ENCODE measurements at regions not wholly inside any gene's neighbourhood (a gene's known extent, or its start where the extent isn't known, plus 50 kb on each side); places are given as distances from the start of the nearest gene placed in this dataset.

GRCh38 chr11:112724496-112724790 lies 236.8 kb upstream of the NCAM1 start:
- DNase-seq, result no peak

GRCh38 chr11:112725636-112726035 lies 235.6 kb upstream of the NCAM1 start:
- DNase-seq, result no peak

GRCh38 chr11:112727341-112727841 lies 233.8 kb upstream of the NCAM1 start:
- DNase-seq, result no peak

DNA sequence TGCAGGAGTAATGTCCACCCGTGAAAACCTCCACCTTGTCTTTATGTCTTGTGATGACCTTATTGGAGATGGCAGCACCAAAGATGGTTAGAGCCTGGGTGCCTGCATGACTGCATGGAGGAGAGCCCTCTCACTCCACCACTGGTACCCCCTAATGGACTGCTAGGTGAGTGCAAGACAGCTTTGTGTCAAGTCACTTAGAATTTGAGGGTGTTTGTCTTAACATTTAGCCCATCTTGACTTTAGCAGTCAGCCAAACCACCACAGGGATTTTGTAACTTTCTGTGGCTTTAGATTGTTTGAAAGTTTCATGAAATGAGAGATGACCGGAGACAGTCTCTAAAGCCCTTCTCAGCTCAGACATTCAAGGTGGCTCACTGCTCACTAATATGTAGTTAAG lies 232.9 kb upstream of the NCAM1 start:
- DNase-seq, result no peak

GRCh38 chr11:112728716-112729115 lies 232.5 kb upstream of the NCAM1 start:
- DNase-seq, result no peak

DNA sequence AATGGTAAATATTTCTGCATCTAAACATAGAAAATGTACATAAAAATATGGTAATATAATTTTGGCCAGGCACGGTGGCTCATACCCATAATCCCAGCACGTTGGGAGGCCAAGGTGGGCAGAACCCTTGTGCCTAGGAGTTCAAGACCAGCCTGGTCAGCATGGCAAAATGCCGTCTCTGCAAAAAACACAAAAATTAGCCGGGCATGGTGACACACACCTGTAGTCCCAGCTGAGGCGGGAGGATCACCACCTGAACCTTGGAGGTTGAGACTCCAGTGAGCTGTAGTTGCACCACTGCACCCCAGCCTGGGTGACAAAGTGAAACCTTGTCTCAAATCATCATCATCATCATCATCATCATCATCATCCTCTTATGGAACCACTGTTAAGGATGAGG lies 230.6 kb upstream of the NCAM1 start:
- no peak for DNase-seq

GRCh38 chr11:112731538-112731937 lies 229.7 kb upstream of the NCAM1 start:
- DNase-seq, result no peak

- DNase-seq, result no peak
Measured at GRCh38 chr11:112732031-112732430, 229.2 kb upstream of the NCAM1 start.

GRCh38 chr11:112734207-112734606 lies 227.0 kb upstream of the NCAM1 start:
- DNase-seq, result no peak

DNA sequence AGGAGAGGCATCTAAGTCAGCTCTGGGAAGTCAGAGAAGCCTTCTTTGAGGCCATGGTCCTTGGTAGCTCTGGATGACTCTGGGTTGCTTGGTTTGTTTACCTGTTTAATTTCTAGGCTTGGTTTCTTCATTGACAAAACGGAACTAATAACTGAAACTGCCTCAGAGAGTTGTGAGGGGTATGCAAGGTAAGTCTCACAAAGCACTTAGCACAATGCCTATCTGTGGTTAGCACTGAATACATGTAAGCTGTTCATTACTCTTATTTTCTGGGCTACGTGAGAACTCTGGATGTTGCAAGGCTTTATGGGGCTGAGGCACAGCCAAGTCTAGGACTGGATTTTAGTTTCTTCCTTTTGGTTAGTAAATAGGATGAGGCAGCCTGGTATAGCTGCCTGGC lies 225.8 kb upstream of the NCAM1 start:
- no peak for DNase-seq

- DNase-seq, result no peak
Measured at GRCh38 chr11:112744041-112744440, 217.2 kb upstream of the NCAM1 start.

DNA sequence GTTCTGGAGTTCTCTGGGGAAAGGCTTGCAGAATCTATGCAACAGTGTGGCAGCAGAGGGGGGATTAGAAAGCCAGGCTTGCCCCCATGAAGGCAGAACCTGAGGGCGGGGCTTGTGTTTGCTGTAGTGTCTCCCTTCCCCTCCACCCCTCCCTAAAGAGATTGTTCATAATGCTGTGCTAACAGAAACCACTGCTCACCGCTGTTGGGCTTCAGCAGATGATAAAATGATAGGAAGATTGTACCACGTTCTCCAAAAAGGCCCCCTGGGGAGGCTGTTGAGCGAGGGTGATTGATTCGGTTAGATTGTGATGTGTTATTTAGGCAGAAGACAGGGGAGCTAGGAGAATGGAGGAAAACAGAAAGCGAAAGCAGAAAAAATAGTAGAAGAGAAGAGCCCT lies 215.2 kb upstream of the NCAM1 start:
- DNase-seq, result no peak

- DNase-seq, result no peak
Measured at GRCh38 chr11:112748252-112748651, 213.0 kb upstream of the NCAM1 start.

GRCh38 chr11:112748713-112749543 lies 212.3 kb upstream of the NCAM1 start:
- no peak for DNase-seq

DNA sequence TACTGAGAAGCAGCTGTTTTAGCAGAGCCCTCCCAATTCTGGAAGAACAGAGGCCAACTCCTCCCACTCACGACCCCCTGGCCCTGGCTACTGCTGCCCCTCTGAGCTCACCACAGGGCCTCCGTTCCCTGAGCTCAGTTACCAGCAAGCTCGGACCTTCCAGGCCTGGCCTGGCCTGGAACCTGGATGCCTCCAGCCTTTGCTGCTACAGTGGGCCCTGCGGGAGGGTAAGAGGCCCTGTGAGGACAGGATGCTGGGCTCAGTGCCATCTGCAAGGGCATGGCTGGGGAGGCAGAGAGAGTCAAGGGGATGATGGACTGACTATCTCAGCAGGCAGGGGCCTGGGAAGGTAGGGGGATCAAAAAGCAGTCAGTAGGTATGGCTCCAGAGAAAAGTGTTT lies 209.9 kb upstream of the NCAM1 start:
- DNase-seq, result no peak

DNA sequence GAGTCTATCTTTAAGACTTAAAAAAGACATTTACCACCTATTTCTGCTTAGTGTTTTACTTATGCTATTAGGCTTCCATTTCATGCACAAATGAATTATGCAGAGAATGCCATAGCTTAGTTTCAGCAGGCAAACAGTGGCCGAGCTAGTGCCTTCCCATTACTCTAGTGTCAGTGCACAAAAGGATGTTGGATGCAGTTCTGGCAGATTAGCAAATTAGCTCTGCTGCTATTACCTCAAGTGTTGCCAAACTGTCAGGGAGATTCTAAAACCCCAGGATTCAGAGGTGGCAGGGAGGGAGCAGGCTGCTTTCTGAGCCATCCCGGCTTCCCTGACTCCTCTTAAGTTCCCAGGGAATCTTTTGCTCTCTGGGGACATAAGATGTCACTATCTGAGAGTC lies 209.4 kb upstream of the NCAM1 start:
- no peak for DNase-seq

DNA sequence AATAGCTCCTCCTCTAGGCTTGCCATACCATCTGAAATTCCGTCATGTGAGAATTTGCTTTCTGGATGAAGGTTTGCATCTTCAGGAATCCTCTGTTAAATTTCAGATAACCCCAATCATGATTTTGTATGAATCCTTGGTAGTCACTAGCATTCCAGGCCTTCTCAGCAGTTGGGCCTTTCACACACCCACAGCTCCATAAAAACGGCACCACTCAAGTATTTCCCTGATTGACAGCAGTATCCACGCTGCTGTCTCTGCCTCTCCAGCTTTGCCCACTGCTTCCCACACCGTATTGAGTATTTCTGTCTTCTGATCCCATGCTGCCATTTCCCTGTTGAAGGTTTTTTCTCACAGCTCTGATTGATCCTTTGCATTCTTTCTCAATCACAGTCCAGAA lies 208.7 kb upstream of the NCAM1 start:
- DNase-seq, result no peak

GRCh38 chr11:112753706-112754105 lies 207.5 kb upstream of the NCAM1 start:
- DNase-seq, result no peak

GRCh38 chr11:112759418-112759817 lies 201.8 kb upstream of the NCAM1 start:
- no peak for DNase-seq

DNA sequence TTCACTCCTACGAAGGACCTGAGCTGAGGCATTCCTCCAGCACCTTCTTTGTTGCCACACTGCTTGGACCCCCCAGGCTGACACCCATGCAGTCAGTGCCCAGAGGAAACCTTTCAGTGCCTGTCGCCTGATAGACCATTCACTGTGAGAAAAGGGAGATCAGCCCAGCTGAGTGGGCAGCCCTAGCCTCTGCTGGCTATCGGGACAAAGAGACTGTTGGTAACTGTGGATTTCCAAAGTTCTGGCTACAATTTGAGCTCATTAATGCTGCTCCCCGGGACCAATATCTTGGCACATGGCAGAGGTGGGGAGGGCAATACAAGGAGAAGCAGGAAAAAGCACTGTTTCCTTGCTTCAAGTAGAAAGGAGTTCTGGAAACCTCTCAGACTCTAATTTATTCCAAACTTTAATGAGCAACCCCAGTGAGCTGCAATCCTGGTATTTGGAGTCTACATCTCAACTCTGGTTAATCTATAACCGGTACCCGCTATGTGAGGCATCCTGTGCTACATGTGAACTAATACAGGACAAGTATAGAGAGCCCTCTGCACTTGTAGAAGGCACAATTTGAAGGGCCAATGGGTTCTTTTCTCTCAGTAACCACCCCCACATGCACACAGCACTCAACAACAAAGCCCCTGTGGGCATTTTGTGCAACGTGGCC lies 200.7 kb upstream of the NCAM1 start:
- no peak for DNase-seq

DNA sequence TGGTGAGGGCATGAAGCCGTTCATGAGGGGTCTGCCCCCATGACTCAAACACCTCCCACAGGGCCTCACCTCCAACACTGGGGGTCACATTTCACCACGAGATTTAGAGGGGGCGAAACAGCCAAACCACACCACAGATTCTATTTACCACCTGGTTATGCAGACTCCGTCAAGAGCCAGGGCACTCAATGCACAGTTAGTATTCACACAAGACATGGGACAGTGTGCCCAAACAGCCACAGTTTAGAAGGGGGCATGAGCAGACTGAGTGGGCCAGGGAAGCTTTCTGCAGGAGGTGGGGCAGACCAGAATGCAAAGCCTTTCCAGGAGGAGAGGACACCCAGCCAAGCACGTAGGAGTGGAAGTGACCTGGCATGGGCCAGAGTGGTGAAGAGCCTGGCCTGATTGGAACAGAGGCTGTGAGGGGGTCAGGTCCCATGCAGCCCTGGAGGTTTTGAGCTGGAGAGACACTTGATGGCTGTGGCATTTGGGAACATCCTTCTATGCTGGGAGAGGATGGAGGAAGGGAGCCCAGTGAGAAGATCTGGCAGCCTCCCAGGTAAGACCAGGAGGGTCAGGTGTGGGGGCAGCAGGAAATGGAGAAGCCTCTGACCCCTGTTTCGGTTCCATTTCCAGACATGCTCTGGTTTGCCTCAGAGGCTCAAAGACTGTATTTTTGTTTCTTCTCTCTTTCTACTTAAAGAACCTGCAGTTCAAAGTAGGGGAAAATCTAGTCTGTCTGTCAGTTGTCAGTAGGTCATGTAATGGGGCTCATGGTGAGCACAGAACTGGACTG lies 199.1 kb upstream of the NCAM1 start:
- DNase-seq, result no peak

- DNase-seq, result peak; percentile 34 to 47
Measured at GRCh38 chr11:112762707-112763090, 198.5 kb upstream of the NCAM1 start.

DNA sequence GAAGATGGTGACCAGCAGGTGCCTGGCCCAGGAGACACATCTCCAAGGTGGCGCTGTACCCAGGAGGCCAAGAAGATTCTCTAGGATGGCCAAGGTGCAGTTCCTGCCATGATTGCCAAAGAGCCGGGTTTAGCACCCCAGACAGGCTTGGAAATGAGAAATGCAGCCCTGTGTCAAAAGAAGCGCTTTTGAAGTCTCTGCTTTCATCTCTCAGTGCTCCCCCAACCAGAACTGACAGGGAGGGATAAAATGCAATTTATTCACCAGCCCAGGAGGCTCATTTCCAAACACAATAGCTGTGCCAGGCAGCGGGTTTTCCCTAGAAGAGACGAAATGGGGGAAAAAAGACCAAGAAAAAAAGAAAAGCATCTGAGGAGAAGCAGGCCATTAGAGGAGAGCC lies 195.9 kb upstream of the NCAM1 start:
- DNase-seq, result no peak

DNA sequence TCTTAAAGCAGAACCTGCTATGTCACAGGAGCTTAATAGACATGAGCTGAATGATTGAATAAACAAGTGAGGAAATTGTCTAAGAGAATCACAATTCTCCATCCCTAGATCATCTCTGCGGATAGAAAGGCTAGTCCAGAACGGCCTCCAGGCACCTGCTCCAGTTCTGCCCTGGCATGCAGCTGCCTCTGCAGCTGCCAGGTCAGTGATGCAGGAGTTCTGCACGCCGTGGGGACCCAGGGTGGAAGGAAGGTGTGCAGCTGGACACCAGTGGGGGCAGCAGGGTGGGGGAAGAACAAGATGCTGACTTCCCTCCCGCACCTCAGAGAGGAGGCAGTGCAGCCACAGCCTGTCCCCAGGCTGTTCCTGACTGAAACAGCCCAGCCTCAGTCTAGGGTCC lies 192.1 kb upstream of the NCAM1 start:
- no peak for DNase-seq

All from NCI-H187 (cell line).